A549 (cell line): ENCODE measurements at regions not wholly inside any gene's neighbourhood (a gene's known extent, or its start where the extent isn't known, plus 50 kb on each side); places are given as distances from the start of the nearest gene placed in this dataset.

Experiments
- ATAC-seq, 2 experiments: fragments of 200-7000 bp in 1 of 2; fragments of >200 bp in 1 of 2; cut with Nextera tagmentation in 1 of 2; cut with Tn5 transposase in 1 of 2; 3 replicates each; pipeline versions ENCODE4 v1.8.0 to v1.9.1; 2018 to 2020; ENCODE audit warnings: mild to moderate bottlenecking in 1 of 2, moderate library complexity in 1 of 2
- CTCF ChIA-PET: fragments of 300-600 bp; sonication (Branson Sonifier 250); formaldehyde crosslinking; extraction: SDS; loops from one replicate; lab custom pipeline; 2021; ENCODE audit warnings: antibody characterized with exemption, inconsistent platforms; lab: Yijun Ruan, JAX
- POLR2A ChIA-PET: fragments of 350-600 bp; formaldehyde crosslinking; extraction: SDS; loops from one replicate; lab custom pipeline; 2021; ENCODE audit warnings: antibody characterized with exemption, inconsistent platforms; lab: Yijun Ruan, JAX
- DNase-seq, 2 experiments: peaks; one replicate each; pipeline versions ENCODE4 v3.0.0 to v3.0.0-alpha.2; 2011 to 2016; ENCODE audit warnings: low read depth in 1 of 2, low spot score in 1 of 2
- FAIRE-seq: peaks from 2 replicates; lab custom pipeline; 2011; peaks lifted over from hg19 to GRCh38; lab: Jason Lieb, UNC
- H3K27ac ChIP-seq, 2 experiments: fragments of >200 bp; sonication (Bioruptor Twin); formaldehyde crosslinking; 3 replicates each; pipeline ENCODE4 v1.5.1; 2016 to 2017
- H3K4me1 ChIP-seq: fragments of >200 bp; sonication (Bioruptor Twin); formaldehyde crosslinking; 3 replicates; pipeline ENCODE4 v1.6.1; 2016
- H3K4me2 ChIP-seq: fragments of >200 bp; sonication (Bioruptor Twin); formaldehyde crosslinking; 3 replicates; pipeline ENCODE4 v1.6.1; 2016
- H3K4me3 ChIP-seq: fragments of >200 bp; sonication (Bioruptor Twin); formaldehyde crosslinking; 3 replicates; pipeline ENCODE4 v1.5.1; 2016
- H3K9me3 ChIP-seq: fragments of >200 bp; sonication (Bioruptor Twin); formaldehyde crosslinking; 3 replicates; pipeline ENCODE4 v1.6.1; 2016
- CEBPB ChIP-seq, 2 experiments: fragments of >200 bp in 1 of 2; sonication (Bioruptor Twin) in 1 of 2; formaldehyde crosslinking in 1 of 2; IDR thresholded peaks; 2 replicates each; pipeline ENCODE4 v1.6.1; 2012 to 2016
- CHD2 ChIP-seq: fragments of 150-350 bp; IDR thresholded peaks from 2 replicates; pipeline ENCODE4 v1.6.1; 2014; ENCODE audit warnings: low read length; ENCODE audit not compliant: partially characterized antibody
- CHD4 ChIP-seq: fragments of 200-600 bp; sonication (generic); IDR thresholded peaks from 2 replicates; pipeline ENCODE4 v1.6.1; 2016; ENCODE audit warnings: antibody characterized with exemption, mild to moderate bottlenecking, borderline replicate concordance
- CTCF ChIP-seq: fragments of >200 bp; sonication (Bioruptor Twin); formaldehyde crosslinking; IDR thresholded peaks from 3 replicates; pipeline ENCODE4 v1.5.1; 2016
- ESRRA ChIP-seq: fragments of 150-350 bp; IDR thresholded peaks from 2 replicates; pipeline ENCODE4 v1.6.1; 2014; ENCODE audit warnings: mild to moderate bottlenecking, low read length, borderline replicate concordance
- FOSB ChIP-seq: fragments of 250-450 bp; sonication (Bioruptor Pico); IDR thresholded peaks from 2 replicates; pipeline ENCODE4 v1.5.0; 2020; ENCODE audit warnings: mild to moderate bottlenecking, moderate library complexity
- FOSL2 ChIP-seq, 2 experiments: fragments of 450-650 bp in 1 of 2; fragments of >200 bp in 1 of 2; sonication (Bioruptor Twin) in 1 of 2; formaldehyde crosslinking; IDR thresholded peaks; 2 replicates each; pipeline versions ENCODE4 v1.5.0 to v1.6.1; 2016 to 2020; ENCODE audit warnings: mild to moderate bottlenecking in 1 of 2, moderate library complexity in 1 of 2
- FOXS1 ChIP-seq: fragments of 250-450 bp; sonication (Bioruptor Pico); IDR thresholded peaks from 2 replicates; pipeline ENCODE4 v1.5.0; 2020; ENCODE audit warnings: mild to moderate bottlenecking, moderate library complexity
- GATA3 ChIP-seq: IDR thresholded peaks from 2 replicates; pipeline ENCODE4 v1.6.1; 2012; ENCODE audit warnings: borderline replicate concordance
- HDAC2 ChIP-seq: fragments of 200-600 bp; sonication (generic); IDR thresholded peaks from 2 replicates; pipeline ENCODE4 v1.6.1; 2016
- HOXA7 ChIP-seq: fragments of 250-450 bp; sonication (Bioruptor Pico); IDR thresholded peaks from 2 replicates; pipeline ENCODE4 v1.5.0; 2020; ENCODE audit warnings: mild to moderate bottlenecking, moderate library complexity
- HOXB13 ChIP-seq: fragments of 250-450 bp; sonication (Bioruptor Pico); IDR thresholded peaks from 2 replicates; pipeline ENCODE4 v1.5.0; 2020; ENCODE audit warnings: low read depth, mild to moderate bottlenecking, moderate library complexity
- JUN ChIP-seq, 2 experiments: fragments of >200 bp; sonication (Bioruptor Twin); formaldehyde crosslinking; IDR thresholded peaks; 2 replicates in 1 of 2; 3 replicates in 1 of 2; pipeline ENCODE4 v1.6.1; 2016 to 2017
- JUNB ChIP-seq: fragments of >200 bp; sonication (Bioruptor Twin); formaldehyde crosslinking; IDR thresholded peaks from 2 replicates; pipeline ENCODE4 v1.6.1; 2016
- KDM1A ChIP-seq: fragments of 200-600 bp; sonication (generic); IDR thresholded peaks from 2 replicates; pipeline ENCODE4 v1.6.1; 2016; ENCODE audit warnings: low read depth, mild to moderate bottlenecking
- KDM5A ChIP-seq: fragments of 200-600 bp; sonication (generic); IDR thresholded peaks from 2 replicates; pipeline ENCODE4 v1.6.1; 2016; ENCODE audit warnings: antibody characterized with exemption, mild to moderate bottlenecking
- MAFK ChIP-seq: fragments of 450-650 bp; IDR thresholded peaks from 2 replicates; pipeline ENCODE4 v1.6.1; 2014; ENCODE audit not compliant: partially characterized antibody
- MAX ChIP-seq: IDR thresholded peaks from 2 replicates; pipeline ENCODE4 v1.6.1; 2012
- MAZ ChIP-seq: fragments of 150-350 bp; IDR thresholded peaks from 2 replicates; pipeline ENCODE4 v1.6.1; 2014; ENCODE audit warnings: antibody characterized with exemption, low read depth, low read length, borderline replicate concordance
- MYC ChIP-seq: IDR thresholded peaks from 2 replicates; pipeline ENCODE4 v1.6.1; 2012; ENCODE audit warnings: mild to moderate bottlenecking, inconsistent platforms, low read length, improper control_type of control experiment, borderline replicate concordance
- PHF8 ChIP-seq: fragments of 200-600 bp; sonication (generic); IDR thresholded peaks from 2 replicates; pipeline ENCODE4 v1.6.1; 2016; ENCODE audit warnings: low read depth, mild to moderate bottlenecking, antibody characterized with exemption, moderate library complexity, borderline replicate concordance
- POLR2A ChIP-seq: IDR thresholded peaks from 2 replicates; pipeline ENCODE4 v1.6.1; 2012; ENCODE audit warnings: mild to moderate bottlenecking, low read length
- RAD21 ChIP-seq, 2 experiments: fragments of >200 bp in 1 of 2; sonication (Bioruptor Twin) in 1 of 2; formaldehyde crosslinking in 1 of 2; IDR thresholded peaks in 1 of 2; conservative IDR thresholded peaks in 1 of 2; 2 replicates in 1 of 2; 3 replicates in 1 of 2; pipeline ENCODE4 v1.6.1; 2012 to 2018; ENCODE audit warnings: inconsistent platforms in 1 of 2
- RARB ChIP-seq: fragments of 250-450 bp; sonication (Bioruptor Pico); IDR thresholded peaks from 2 replicates; pipeline ENCODE4 v1.8.0; 2021; ENCODE audit warnings: mild to moderate bottlenecking, moderate library complexity
- RFX5 ChIP-seq: fragments of 450-650 bp; IDR thresholded peaks from 2 replicates; pipeline ENCODE4 v1.7.1; 2014; ENCODE audit warnings: antibody characterized with exemption, mild to moderate bottlenecking, moderate library complexity
- SMC3 ChIP-seq: fragments of >200 bp; sonication (Bioruptor Twin); formaldehyde crosslinking; IDR thresholded peaks from 3 replicates; pipeline ENCODE4 v1.6.1; 2018; ENCODE audit warnings: inconsistent platforms
- SREBF2 ChIP-seq: fragments of 450-650 bp; IDR thresholded peaks from 2 replicates; pipeline ENCODE4 v1.6.1; 2014; ENCODE audit warnings: mild to moderate bottlenecking, moderate library complexity
- TFCP2L1 ChIP-seq: fragments of 250-450 bp; sonication (Bioruptor Pico); IDR thresholded peaks from 2 replicates; pipeline ENCODE4 v1.5.0; 2021; ENCODE audit warnings: mild to moderate bottlenecking
- TP53 ChIP-seq: fragments of 250-450 bp; sonication (Bioruptor Pico); IDR thresholded peaks from 2 replicates; pipeline ENCODE4 v1.5.0; 2021; ENCODE audit warnings: mild to moderate bottlenecking, moderate library complexity
- ZC3H11A ChIP-seq: fragments of 450-650 bp; IDR thresholded peaks from 2 replicates; pipeline ENCODE4 v1.6.1; 2014; ENCODE audit warnings: antibody characterized with exemption, mild to moderate bottlenecking
- ZFP36 ChIP-seq: fragments of 450-650 bp; IDR thresholded peaks from 2 replicates; pipeline ENCODE4 v1.6.1; 2014; ENCODE audit warnings: borderline replicate concordance; ENCODE audit not compliant: partially characterized antibody
- WGBS: methylation state at CpG from one replicate; pipeline ENCODE4 v1.1.6; 2017; ENCODE audit errors: missing lambda C conversion rate; 5-methylcytosine and 5-hydroxymethylcytosine counted together

- TF ChIP-seq ESRRA = no peak
- no peak for TF ChIP-seq GATA3
- TF ChIP-seq RARB (CRISPR knock-in tag) = no peak
- TF ChIP-seq FOSB (CRISPR knock-in tag) = no peak
Measured at GRCh38 chr2:57796527-57796926, 250.1 kb upstream of the VRK2 start (continued).

GRCh38 chr2:57798346-57798745, 248.3 kb upstream of the VRK2 start:
- H3K4me3 ChIP-seq = no peak overlapping the region
- no peaks in the 10 kb centered on the region for H3K4me1 ChIP-seq
- DNase-seq (no peak), ATAC-seq (no peak), FAIRE-seq (peak; percentile 43)
- TF ChIP-seq SMC3 (no peak), FOXS1 (CRISPR knock-in tag) (no peak), CEBPB (IDR thresholded peaks at IDR 0.05) (no peak), KDM1A (no peak), FOSL2 (IDR thresholded peaks at IDR 0.05) (no peak), FOSL2 (CRISPR knock-in tag; IDR thresholded peaks at IDR 0.05) (no peak)
- no peak overlapping the region for H3K27ac ChIP-seq
- POLR2A ChIA-PET = no interaction called here
- CTCF ChIA-PET = interaction anchor here (0.9 kb wide), 1 partner anchor 39 kb away, joined by 3 read pairs; no protein-coding TSS in a partner anchor
- H3K4me2 ChIP-seq = no peak overlapping the region
- H3K9me3 ChIP-seq = peaks cover 14% of the 10 kb centered on the region

GRCh38 chr2:57802243-57802642, 244.4 kb upstream of the VRK2 start:
- Histone ChIP-seq H3K4me2 (no peak overlapping the region), H3K4me1 (no peaks in the 10 kb centered on the region), H3K9me3 (peaks cover 12% of the 10 kb centered on the region), H3K4me3 (no peak overlapping the region), H3K27ac (no peak overlapping the region)
- ChIA-PET POLR2A (no interaction called here), CTCF (interaction anchor here (1.3 to 1.4 kb wide), 2 partner anchors 10 to 42 kb away, joined by 5 read pairs; no protein-coding TSS in a partner anchor)
- 90% methylated on average over 14 of the region's 14 CpGs for WGBS
- TF ChIP-seq KDM5A = no peak
- TF ChIP-seq PHF8 = no peak
- no peak for TF ChIP-seq FOSB (CRISPR knock-in tag)
- no peak for TF ChIP-seq GATA3
- TF ChIP-seq RFX5 = no peak
- no peak for TF ChIP-seq POLR2A
- no peak for TF ChIP-seq RARB (CRISPR knock-in tag)
- no peak for TF ChIP-seq FOSL2 (IDR thresholded peaks at IDR 0.05)
- TF ChIP-seq FOSL2 (CRISPR knock-in tag; IDR thresholded peaks at IDR 0.05) = no peak
- no peak for TF ChIP-seq CHD4
- TF ChIP-seq CTCF = no peak
- no peak for TF ChIP-seq MYC
- no peak for TF ChIP-seq MAZ
- TF ChIP-seq ESRRA = no peak
- TF ChIP-seq CHD2 = no peak
- TF ChIP-seq MAX = no peak
- no peak for TF ChIP-seq ZC3H11A
- TF ChIP-seq JUN (IDR thresholded peaks at IDR 0.05) = no peak
- no peak for TF ChIP-seq RAD21 (conservative IDR thresholded peaks at IDR 0.05 in 1 of 2, IDR thresholded peaks at IDR 0.05 in 1 of 2)
- no peak for TF ChIP-seq SMC3
- no peak for TF ChIP-seq CEBPB (IDR thresholded peaks at IDR 0.05)
- no peak for FAIRE-seq
- no peak for DNase-seq
- no peak for ATAC-seq

- no peak for FAIRE-seq
- no peak for TF ChIP-seq MYC
- no peak for TF ChIP-seq TFCP2L1 (CRISPR knock-in tag)
- TF ChIP-seq MAFK = no peak
- no peak for TF ChIP-seq ZFP36
- no peak for TF ChIP-seq HOXB13 (CRISPR knock-in tag)
- no peak for TF ChIP-seq RAD21 (conservative IDR thresholded peaks at IDR 0.05 in 1 of 2, IDR thresholded peaks at IDR 0.05 in 1 of 2)
- no peak for TF ChIP-seq GATA3
- TF ChIP-seq HDAC2 = no peak
- TF ChIP-seq CTCF = no peak
- TF ChIP-seq SREBF2 = no peak
- no peak for TF ChIP-seq JUN (IDR thresholded peaks at IDR 0.05)
- TF ChIP-seq FOXS1 (CRISPR knock-in tag) = no peak
- no peak for TF ChIP-seq CHD2
- no peak for TF ChIP-seq TP53
- no peak for TF ChIP-seq HOXA7 (CRISPR knock-in tag)
- no peak for TF ChIP-seq ZC3H11A
- TF ChIP-seq PHF8 = no peak
- no peak for TF ChIP-seq JUNB
- TF ChIP-seq, all 56 proteins: peak for 0
- H3K27ac ChIP-seq = no peak overlapping the region
- WGBS = 90% methylated on average over 2 of the region's 2 CpGs
- ChIA-PET POLR2A (no interaction called here), CTCF (no interaction called here)
- H3K9me3 ChIP-seq = no peaks in the 10 kb centered on the region
- H3K4me2 ChIP-seq = no peak overlapping the region
- DNase-seq = no peak
- ATAC-seq = no peak
- no peak overlapping the region for H3K4me3 ChIP-seq
- H3K4me1 ChIP-seq = no peaks in the 10 kb centered on the region
Measured at GRCh38 chr2:57804971-57805370, 241.6 kb upstream of the VRK2 start.
